Lung (tissue), 11 donors: ENCODE measurements at regions not wholly inside any gene's neighbourhood (a gene's known extent, or its start where the extent isn't known, plus 50 kb on each side); places are given as distances from the start of the nearest gene placed in this dataset.

Source experiments
- ATAC-seq: fragments of 200-7000 bp; cut with Tn5 transposase; one replicate; pipeline ENCODE4 v1.9.1; 2020; ENCODE audit warnings: moderate number of reproducible peaks; ENCODE audit not compliant: insufficient read depth, low FRiP score
- DNase-seq, 3 donors: peaks; one replicate each; pipeline ENCODE4 v3.0.0-alpha.2; 2013 to 2017
- H3K27ac ChIP-seq, 2 donors: one replicate each; pipeline ENCODE4 v1.5.1; 2013; ENCODE audit warnings: mild to moderate bottlenecking in 2 of 2, moderate library complexity in 2 of 2, control low read depth in 1 of 2, inconsistent platforms in 1 of 2, low read depth in 1 of 2, low read length in 1 of 2
- H3K27me3 ChIP-seq, 3 donors: one replicate each; pipeline ENCODE4 v1.5.1; 2013; ENCODE audit warnings: low read length in 2 of 3; ENCODE audit not compliant: control insufficient read depth in 3 of 3, insufficient read depth in 3 of 3
- H3K36me3 ChIP-seq, 4 donors: one replicate each; pipeline ENCODE4 v1.5.1; 2013; ENCODE audit warnings: low read length in 4 of 4, mild to moderate bottlenecking in 1 of 4, moderate library complexity in 1 of 4; ENCODE audit not compliant: control insufficient read depth in 4 of 4, insufficient read depth in 4 of 4
- H3K4me1 ChIP-seq, 5 donors: one replicate each; pipeline ENCODE4 v1.5.1; 2013; ENCODE audit warnings: low read length in 5 of 5, mild to moderate bottlenecking in 2 of 5, moderate library complexity in 1 of 5; ENCODE audit not compliant: control insufficient read depth in 5 of 5, insufficient read depth in 5 of 5
- H3K4me3 ChIP-seq: one replicate; pipeline ENCODE4 v1.5.1; 2013; ENCODE audit warnings: mild to moderate bottlenecking, control low read depth, moderate library complexity
- H3K9ac ChIP-seq, 2 donors: one replicate each; pipeline ENCODE4 v1.5.1; 2013; ENCODE audit warnings: low read length in 2 of 2, control low read depth in 1 of 2; ENCODE audit not compliant: insufficient read depth in 1 of 2
- H3K9me3 ChIP-seq, 4 donors: one replicate each; pipeline ENCODE4 v1.5.1; 2013; ENCODE audit warnings: low read length in 3 of 4, mild to moderate bottlenecking in 1 of 4, moderate library complexity in 1 of 4; ENCODE audit not compliant: control insufficient read depth in 4 of 4, insufficient read depth in 3 of 4
- CTCF ChIP-seq: IDR thresholded peaks from 2 replicates; pipeline ENCODE4 v1.5.1; 2012; ENCODE audit warnings: mild to moderate bottlenecking; ENCODE audit errors: control extremely low read depth, extremely low read depth
- WGBS, 2 donors: extraction: QIAGEN DNeasy Blood & Tissue Kit; methylation state at CpG; one replicate each; pipeline ENCODE4 v1.1.7; 2013; 5-methylcytosine and 5-hydroxymethylcytosine counted together
- donor health status: control.
- donor health status: control.
- donor health status: Bipolar disorder and iron deficiency.
- donor health status: healthy.
- donor health status: DM: yes; HTN: yes; CAD: no.

GRCh38 chr22:49721211-49721763 is 106.4 kb downstream of the BRD1 start:
- Histone ChIP-seq H3K9ac (no peak overlapping the region), H3K4me1 (peaks cover 0 to 5% (median 0%) of the 10 kb centered on the region in 5 donors), H3K27ac (no peak overlapping the region), H3K27me3 (peaks cover 0 to 24% (median 10%) of the 10 kb centered on the region in 3 donors), H3K4me3 (no peak overlapping the region), H3K9me3 (peaks cover 0 to 6% (median 0%) of the 10 kb centered on the region in 4 donors), H3K36me3 (no peaks in the 10 kb centered on the region)
- DNase-seq (no peak), ATAC-seq (no peak)
- 90 to 94% methylated on average over 15 of the region's 15 CpGs for WGBS, 2 donors
- no peak for TF ChIP-seq CTCF

GRCh38 chr22:49720279-49720959 is 107.3 kb downstream of the BRD1 start:
- peaks cover 0 to 16% (median 5%) of the 10 kb centered on the region in 3 donors for H3K27me3 ChIP-seq
- ATAC-seq, result no peak
- WGBS, 2 donors, result 84 to 90% methylated on average over 18 of the region's 18 CpGs

GRCh38 chr22:49719046-49719445 is 108.6 kb downstream of the BRD1 start:
- ATAC-seq (no peak), DNase-seq (no peak)
- 82 to 88% methylated on average over 10 of the region's 10 CpGs for WGBS, 2 donors

More at GRCh38 chr22:49720279-49720959, 107.3 kb downstream of the BRD1 start:
- H3K9ac ChIP-seq, result no peak overlapping the region
- H3K9me3 ChIP-seq, result peaks cover 0 to 6% (median 0%) of the 10 kb centered on the region in 4 donors
- no peak for DNase-seq
- H3K36me3 ChIP-seq, result no peaks in the 10 kb centered on the region
- TF ChIP-seq CTCF, result no peak
- peaks cover 0 to 5% (median 0%) of the 10 kb centered on the region in 5 donors for H3K4me1 ChIP-seq
- H3K27ac ChIP-seq, result no peak overlapping the region
- no peak overlapping the region for H3K4me3 ChIP-seq

More at GRCh38 chr22:49719046-49719445, 108.6 kb downstream of the BRD1 start:
- no peak overlapping the region for H3K4me3 ChIP-seq
- peaks cover 0 to 6% (median 0%) of the 10 kb centered on the region in 4 donors for H3K9me3 ChIP-seq
- no peaks in the 10 kb centered on the region for H3K4me1 ChIP-seq
- peaks cover 0 to 10% (median 3%) of the 10 kb centered on the region in 3 donors for H3K27me3 ChIP-seq
- no peak overlapping the region for H3K27ac ChIP-seq
- no peak overlapping the region for H3K9ac ChIP-seq
- no peak for TF ChIP-seq CTCF
- no peaks in the 10 kb centered on the region for H3K36me3 ChIP-seq
